ENCODE measurements at regions not wholly inside any gene's neighbourhood (a gene's known extent, or its start where the extent isn't known, plus 50 kb on each side); places are given as distances from the start of the nearest gene placed in this dataset.
A peak's percentile ranks its signal among the peaks of the same experiment; 100 is the strongest.
"Not testable (repeated sequence)": the region's sequence is repeated elsewhere in the genome, so short reads cannot be mapped to it uniquely, and the experiment has no call there.

GRCh38 chr1:105073660-105074059 is 1324.0 kb downstream of the AMY1C start:
- intact Hi-C loops (cut with micrococcal nuclease), result no loop called here
- POLR2A ChIA-PET, result no interaction called here
- TF ChIP-seq CTCF (IDR thresholded peaks at IDR 0.05; ENCODE audit: unreplicated experiment), result no peak
- CTCF ChIA-PET, result no interaction called here
- no TSS peak for BruUV-seq (replicated peaks)
- Mint-ChIP-seq H3K9me3 (ENCODE audit: unreplicated experiment) (no peaks in the 10 kb centered on the region), H3K27ac (ENCODE audit: low read depth, unreplicated experiment) (no peak overlapping the region), H3K27me3 (ENCODE audit: insufficient read depth, unreplicated experiment) (no peaks in the 10 kb centered on the region), H3K4me3 (ENCODE audit: unreplicated experiment) (no peak overlapping the region), H3K36me3 (ENCODE audit: insufficient read depth, unreplicated experiment) (no peaks in the 10 kb centered on the region), H3K4me1 (ENCODE audit: insufficient read depth, unreplicated experiment) (no peaks in the 10 kb centered on the region)
- DNase-seq (ENCODE audit: unreplicated experiment), result peak; percentile 1

DNA sequence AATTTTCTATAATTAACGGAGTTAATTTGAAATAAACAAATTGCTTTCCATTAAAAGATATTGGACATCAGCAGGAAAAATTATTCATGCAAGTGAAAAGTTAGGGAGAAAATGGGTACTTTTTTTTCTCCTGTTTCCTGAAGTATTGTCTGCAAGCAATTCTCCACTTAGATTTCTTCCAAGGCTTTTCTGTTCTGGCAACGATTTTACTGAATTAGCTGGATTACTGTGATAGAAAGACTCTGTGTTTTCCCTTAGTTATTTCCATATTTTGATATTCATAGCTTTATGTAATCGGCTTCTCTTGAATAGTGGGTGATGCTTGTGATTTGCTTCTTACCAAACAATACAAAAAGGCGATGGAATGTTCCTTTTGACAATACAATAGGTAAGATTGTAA is 1333.9 kb downstream of the AMY1C start:
- intact Hi-C loops (cut with micrococcal nuclease), result no loop called here
- TF ChIP-seq CTCF (IDR thresholded peaks at IDR 0.05; ENCODE audit: unreplicated experiment), result no peak
- POLR2A ChIA-PET, result no interaction called here
- no peak overlapping the region for H3K27ac Mint-ChIP-seq (ENCODE audit: low read depth, unreplicated experiment)
- H3K9me3 Mint-ChIP-seq (ENCODE audit: unreplicated experiment), result no peaks in the 10 kb centered on the region
- no peaks in the 10 kb centered on the region for H3K36me3 Mint-ChIP-seq (ENCODE audit: insufficient read depth, unreplicated experiment)
- CTCF ChIA-PET, result no interaction called here
- DNase-seq (ENCODE audit: unreplicated experiment), result no peak
- H3K4me1 Mint-ChIP-seq (ENCODE audit: insufficient read depth, unreplicated experiment), result peaks cover 7% of the 10 kb centered on the region
- no peak overlapping the region for H3K4me3 Mint-ChIP-seq (ENCODE audit: unreplicated experiment)
- H3K27me3 Mint-ChIP-seq (ENCODE audit: insufficient read depth, unreplicated experiment), result no peaks in the 10 kb centered on the region
- no TSS peak for BruUV-seq (replicated peaks)

GRCh38 chr1:105087506-105087905 is 1337.8 kb downstream of the AMY1C start:
- POLR2A ChIA-PET, result no interaction called here
- CTCF ChIA-PET, result no interaction called here

DNA sequence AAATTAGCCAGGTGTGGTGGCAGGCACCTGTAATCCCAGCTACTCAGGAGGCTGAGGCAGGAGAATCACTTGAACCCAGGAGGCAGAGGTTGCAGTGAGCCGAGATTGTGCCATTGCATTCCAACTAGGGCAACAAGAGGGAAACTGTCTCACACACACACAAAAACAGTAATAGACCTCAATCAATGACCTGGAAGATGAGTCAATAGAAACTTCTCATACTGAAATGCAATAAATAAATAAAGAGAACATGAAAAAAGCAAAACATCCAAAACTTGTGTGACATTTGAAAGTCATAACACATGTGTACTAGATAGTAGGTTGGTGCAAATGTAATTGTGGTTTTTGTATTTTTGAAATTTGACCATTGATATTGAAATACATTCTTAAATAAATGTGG is 1338.5 kb downstream of the AMY1C start:
- DNase-seq (ENCODE audit: unreplicated experiment), result no peak
- intact Hi-C loops (cut with micrococcal nuclease), result no loop called here
- no peaks in the 10 kb centered on the region for H3K36me3 Mint-ChIP-seq (ENCODE audit: insufficient read depth, unreplicated experiment)
- H3K9me3 Mint-ChIP-seq (ENCODE audit: unreplicated experiment), result peaks cover 7% of the 10 kb centered on the region
- no peak overlapping the region for H3K27ac Mint-ChIP-seq (ENCODE audit: low read depth, unreplicated experiment)
- POLR2A ChIA-PET, result no interaction called here
- CTCF ChIA-PET, result no interaction called here
- TF ChIP-seq CTCF (IDR thresholded peaks at IDR 0.05; ENCODE audit: unreplicated experiment), result no peak
- H3K4me1 Mint-ChIP-seq (ENCODE audit: insufficient read depth, unreplicated experiment), result peaks cover 7% of the 10 kb centered on the region
- H3K4me3 Mint-ChIP-seq (ENCODE audit: unreplicated experiment), result no peak overlapping the region
- no TSS peak for BruUV-seq (replicated peaks)
- H3K27me3 Mint-ChIP-seq (ENCODE audit: insufficient read depth, unreplicated experiment), result no peaks in the 10 kb centered on the region

More at GRCh38 chr1:105087506-105087905, 1337.8 kb downstream of the AMY1C start:
- Mint-ChIP-seq H3K27ac (ENCODE audit: low read depth, unreplicated experiment) (no peak overlapping the region), H3K4me1 (ENCODE audit: insufficient read depth, unreplicated experiment) (peaks cover 7% of the 10 kb centered on the region), H3K9me3 (ENCODE audit: unreplicated experiment) (peaks cover 7% of the 10 kb centered on the region), H3K4me3 (ENCODE audit: unreplicated experiment) (no peak overlapping the region), H3K36me3 (ENCODE audit: insufficient read depth, unreplicated experiment) (no peaks in the 10 kb centered on the region), H3K27me3 (ENCODE audit: insufficient read depth, unreplicated experiment) (no peaks in the 10 kb centered on the region)
- BruUV-seq (replicated peaks), result no TSS peak
- DNase-seq (ENCODE audit: unreplicated experiment), result peak; percentile 63
- no peak for TF ChIP-seq CTCF (IDR thresholded peaks at IDR 0.05; ENCODE audit: unreplicated experiment)
- intact Hi-C loops (cut with micrococcal nuclease), result no loop called here

- CTCF ChIA-PET; H3K27ac Mint-ChIP-seq (ENCODE audit: low read depth, unreplicated experiment); DNase-seq (ENCODE audit: unreplicated experiment); POLR2A ChIA-PET; intact Hi-C loops (cut with micrococcal nuclease); H3K36me3 Mint-ChIP-seq (ENCODE audit: insufficient read depth, unreplicated experiment); H3K9me3 Mint-ChIP-seq (ENCODE audit: unreplicated experiment); H3K4me1 Mint-ChIP-seq (ENCODE audit: insufficient read depth, unreplicated experiment); H3K27me3 Mint-ChIP-seq (ENCODE audit: insufficient read depth, unreplicated experiment); BruUV-seq (replicated peaks); H3K4me3 Mint-ChIP-seq (ENCODE audit: unreplicated experiment): not testable (repeated sequence)
Measured at GRCh38 chr1:105093893-105094292, 1344.2 kb downstream of the AMY1C start.

Data from MCF 10A (cell line).